ENCODE measurements at regions not wholly inside any gene's neighbourhood (a gene's known extent, or its start where the extent isn't known, plus 50 kb on each side); places are given as distances from the start of the nearest gene placed in this dataset.

GRCh38 chr4:184287697-184288255, 70.1 kb upstream of the ENPP6 start:
- Histone ChIP-seq H3K9me3 (no peaks in the 10 kb centered on the region), H3K4me3 (ENCODE audit: low read depth, low read length) (no peak overlapping the region), H3K27me3 (replicated peaks; ENCODE audit: control insufficient read depth, insufficient read depth, low read length) (no peaks in the 10 kb centered on the region), H3K4me1 (peaks cover 18% of the 10 kb centered on the region), H3K36me3 (ENCODE audit: control insufficient read depth, insufficient read depth, low read length) (no peaks in the 10 kb centered on the region)
- ChIA-PET POLR2A (interaction anchor here (0.6 to 1.3 kb wide), 4 partner anchors 61 to 250 kb away, joined by 3 to 9 read pairs (median 6); partner anchors contain the start of gene IRF2), CTCF (interaction anchor here (0.6 to 1.5 kb wide), 13 partner anchors 19 to 446 kb away, joined by 3 to 13 read pairs (median 4); partner anchors contain the start of genes CENPU and IRF2)
- peaks cover 7% of the 10 kb centered on the region for H3K36me3 Mint-ChIP-seq (ENCODE audit: insufficient read depth, unreplicated experiment)
- TF ChIP-seq CTCF (IDR thresholded peaks at IDR 0.05; ENCODE audit: insufficient read depth in 1 of 2, low read depth in 1 of 2, low read length in 1 of 2, severe bottlenecking in 1 of 2, unreplicated experiment in 1 of 2), result no peak
- H3K9me3 Mint-ChIP-seq (ENCODE audit: unreplicated experiment), result no peaks in the 10 kb centered on the region
- no TSS peak for BruUV-seq (replicated peaks)
- no peaks in the 10 kb centered on the region for H3K27me3 Mint-ChIP-seq (ENCODE audit: insufficient read depth, unreplicated experiment)
- peaks cover 13% of the 10 kb centered on the region for H3K4me1 Mint-ChIP-seq (ENCODE audit: low read depth, unreplicated experiment)
- peak; percentile 82 to 83 for DNase-seq
- peak overlapping the region; percentile 62 for H3K27ac Mint-ChIP-seq (ENCODE audit: unreplicated experiment)
- H3K4me3 Mint-ChIP-seq (ENCODE audit: unreplicated experiment), result peak overlapping the region; percentile 27
- intact Hi-C loops (cut with micrococcal nuclease; ENCODE audit: unreplicated experiment), result loop anchor here (1.0 to 2.0 kb wide), 6 partner anchors 23 to 361 kb away; partner anchors contain the start of genes CASP3, IRF2 and PRIMPOL

GRCh38 chr4:184286358-184286757, 68.7 kb upstream of the ENPP6 start:
- ChIA-PET POLR2A (no interaction called here), CTCF (no interaction called here)
- H3K36me3 Mint-ChIP-seq (ENCODE audit: insufficient read depth, unreplicated experiment), result peaks cover 7% of the 10 kb centered on the region
- Histone ChIP-seq H3K4me1 (peaks cover 18% of the 10 kb centered on the region), H3K27me3 (replicated peaks; ENCODE audit: control insufficient read depth, insufficient read depth, low read length) (no peaks in the 10 kb centered on the region), H3K36me3 (ENCODE audit: control insufficient read depth, insufficient read depth, low read length) (no peaks in the 10 kb centered on the region), H3K4me3 (ENCODE audit: low read depth, low read length) (no peak overlapping the region), H3K9me3 (no peaks in the 10 kb centered on the region)
- H3K4me3 Mint-ChIP-seq (ENCODE audit: unreplicated experiment), result no peak overlapping the region
- DNase-seq, result no peak
- no TSS peak for BruUV-seq (replicated peaks)
- H3K4me1 Mint-ChIP-seq (ENCODE audit: low read depth, unreplicated experiment), result peaks cover 13% of the 10 kb centered on the region
- H3K27me3 Mint-ChIP-seq (ENCODE audit: insufficient read depth, unreplicated experiment), result no peaks in the 10 kb centered on the region
- TF ChIP-seq CTCF (IDR thresholded peaks at IDR 0.05; ENCODE audit: insufficient read depth in 1 of 2, low read depth in 1 of 2, low read length in 1 of 2, severe bottlenecking in 1 of 2, unreplicated experiment in 1 of 2), result no peak
- no peaks in the 10 kb centered on the region for H3K9me3 Mint-ChIP-seq (ENCODE audit: unreplicated experiment)
- intact Hi-C loops (cut with micrococcal nuclease; ENCODE audit: unreplicated experiment), result loop anchor here (2.0 kb wide), 1 partner anchor 362 kb away; the partner anchor contains the start of genes CASP3 and PRIMPOL
- H3K27ac Mint-ChIP-seq (ENCODE audit: unreplicated experiment), result no peak overlapping the region

GRCh38 chr4:184284742-184285141, 67.1 kb upstream of the ENPP6 start:
- no peaks in the 10 kb centered on the region for H3K9me3 ChIP-seq
- H3K4me3 Mint-ChIP-seq (ENCODE audit: unreplicated experiment), result no peak overlapping the region
- no peak for DNase-seq
- H3K27me3 ChIP-seq (replicated peaks; ENCODE audit: control insufficient read depth, insufficient read depth, low read length), result no peaks in the 10 kb centered on the region
- no peaks in the 10 kb centered on the region for H3K27me3 Mint-ChIP-seq (ENCODE audit: insufficient read depth, unreplicated experiment)
- H3K36me3 Mint-ChIP-seq (ENCODE audit: insufficient read depth, unreplicated experiment), result peaks cover 7% of the 10 kb centered on the region
- H3K4me1 ChIP-seq, result peaks cover 18% of the 10 kb centered on the region
- BruUV-seq (replicated peaks), result no TSS peak
- POLR2A ChIA-PET, result no interaction called here
- H3K4me1 Mint-ChIP-seq (ENCODE audit: low read depth, unreplicated experiment), result peaks cover 13% of the 10 kb centered on the region
- intact Hi-C loops (cut with micrococcal nuclease; ENCODE audit: unreplicated experiment), result no loop called here
- H3K36me3 ChIP-seq (ENCODE audit: control insufficient read depth, insufficient read depth, low read length), result no peaks in the 10 kb centered on the region
- no peak for TF ChIP-seq CTCF (IDR thresholded peaks at IDR 0.05; ENCODE audit: insufficient read depth in 1 of 2, low read depth in 1 of 2, low read length in 1 of 2, severe bottlenecking in 1 of 2, unreplicated experiment in 1 of 2)
- no peak overlapping the region for H3K4me3 ChIP-seq (ENCODE audit: low read depth, low read length)
- no peak overlapping the region for H3K27ac Mint-ChIP-seq (ENCODE audit: unreplicated experiment)
- CTCF ChIA-PET, result no interaction called here
- no peaks in the 10 kb centered on the region for H3K9me3 Mint-ChIP-seq (ENCODE audit: unreplicated experiment)

All from Caco-2 (cell line).